Stimulated activated CD4-positive, alpha-beta T cell treated with anti-CD3 and anti-CD28 coated beads, Interleukin-1b, Interleukin-23, amount 100 ng/mL, for 4 hours (primary cell): ENCODE measurements at regions not wholly inside any gene's neighbourhood (a gene's known extent, or its start where the extent isn't known, plus 50 kb on each side); places are given as distances from the start of the nearest gene placed in this dataset.

ENCODE experiments used
- DNase-seq, 2 donors: peaks; one replicate each; pipeline ENCODE4 v3.0.0-alpha.2; 2020; ENCODE audit warnings: low read depth in 2 of 2

- no peak for DNase-seq
These were observed 160.2 kb upstream of the CPEB2 start for GRCh38 chr4:14841801-14842768.

DNA sequence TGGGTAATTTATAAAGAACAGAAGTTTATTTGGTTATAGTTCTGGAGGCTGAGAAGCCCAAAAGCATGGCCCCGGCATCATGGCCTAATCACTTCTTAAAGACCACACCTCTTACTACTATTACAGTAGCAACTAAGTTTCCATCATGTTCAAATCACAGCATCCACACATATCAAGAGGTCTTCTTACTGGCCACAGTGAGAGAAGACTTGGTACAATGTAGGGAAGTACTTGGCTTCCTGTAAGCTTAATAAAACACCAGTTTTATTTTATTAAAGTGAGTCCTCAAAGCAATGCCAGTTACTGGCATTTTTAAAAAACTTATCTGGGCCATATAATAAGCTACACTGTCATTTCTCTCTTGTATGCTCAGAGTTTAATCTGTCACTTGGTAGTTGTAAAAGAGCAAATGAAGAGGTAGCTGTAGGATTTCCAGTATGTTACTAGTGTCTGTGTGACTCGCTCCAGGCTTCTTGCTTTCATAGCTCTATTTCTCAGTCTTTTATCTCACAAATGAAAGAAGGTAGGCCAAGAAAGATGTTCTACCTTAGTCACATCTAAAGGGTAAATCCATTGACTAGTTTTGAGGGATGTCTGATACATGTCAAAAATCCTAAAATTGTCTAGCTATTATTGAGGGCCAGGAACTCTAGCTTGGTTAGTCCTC, 159.2 kb upstream of the CPEB2 start:
- no peak for DNase-seq

GRCh38 chr4:14844061-14844460, 158.2 kb upstream of the CPEB2 start:
- DNase-seq, result no peak

GRCh38 chr4:14848229-14848628, 154.1 kb upstream of the CPEB2 start:
- DNase-seq, result no peak

DNA sequence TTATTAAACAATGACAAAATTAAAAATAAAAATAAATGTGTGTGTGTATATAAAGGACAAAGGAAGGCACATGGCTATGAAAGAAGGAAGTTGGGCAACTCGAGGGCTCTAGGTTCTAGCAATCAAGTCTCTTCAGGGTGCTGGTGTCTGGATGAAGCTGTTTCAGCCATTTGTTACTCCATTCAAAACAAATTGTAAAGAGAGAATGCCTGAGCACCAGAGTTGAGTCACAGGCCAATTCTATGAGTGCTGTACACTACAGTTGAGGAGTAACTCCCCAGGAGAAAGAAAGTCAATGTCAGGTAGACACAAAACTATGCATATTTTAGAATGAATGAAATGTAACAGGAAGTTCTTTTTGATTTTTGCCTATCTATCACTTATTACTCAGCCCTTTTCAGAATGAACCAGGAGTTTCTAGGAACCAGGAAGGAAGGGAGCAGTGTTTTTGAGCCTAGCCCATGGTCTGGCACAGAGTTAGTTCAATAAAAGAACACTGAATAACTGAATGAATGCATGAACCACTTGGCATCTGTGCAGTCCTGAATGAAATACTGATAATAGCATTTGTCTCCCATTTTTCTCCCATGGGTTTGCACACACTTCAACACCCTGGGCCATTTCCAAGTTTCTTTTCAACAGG, 151.7 kb upstream of the CPEB2 start:
- DNase-seq, result no peak

DNA sequence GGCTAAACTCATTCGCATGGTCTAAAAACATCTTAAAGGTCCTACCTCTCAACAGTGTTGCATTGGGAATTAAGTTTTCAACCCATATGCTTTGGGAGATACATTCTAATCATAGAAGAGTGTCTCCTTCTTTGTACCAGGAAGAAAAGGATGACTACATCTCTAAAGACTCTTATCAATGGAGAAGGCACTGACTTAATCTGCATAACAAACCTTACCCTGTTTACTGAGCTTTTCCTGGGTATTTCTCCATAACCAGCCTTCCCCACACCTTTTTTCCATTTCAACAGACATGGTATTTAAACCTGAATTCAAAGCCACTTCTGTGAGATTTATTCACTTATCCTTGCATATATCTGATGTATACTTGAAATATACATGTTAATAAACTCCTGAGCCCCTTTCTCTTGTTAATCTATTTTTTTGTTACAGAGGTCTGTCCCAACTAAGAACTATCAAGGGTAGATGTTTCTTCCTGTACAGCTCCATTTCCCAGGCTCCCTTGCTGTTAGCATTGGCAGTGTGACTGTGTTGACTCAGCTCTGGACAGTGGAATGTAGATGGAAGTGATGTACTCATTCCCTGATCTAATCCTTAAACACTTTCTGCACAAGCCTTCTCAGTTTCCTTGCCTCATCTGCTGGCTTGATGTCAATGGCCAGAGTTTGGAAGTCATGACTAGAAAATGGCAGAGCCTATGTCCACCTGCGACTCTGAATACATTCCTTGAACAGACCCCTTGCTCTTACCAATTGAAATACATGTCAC, 148.9 kb upstream of the CPEB2 start:
- no peak for DNase-seq

DNA sequence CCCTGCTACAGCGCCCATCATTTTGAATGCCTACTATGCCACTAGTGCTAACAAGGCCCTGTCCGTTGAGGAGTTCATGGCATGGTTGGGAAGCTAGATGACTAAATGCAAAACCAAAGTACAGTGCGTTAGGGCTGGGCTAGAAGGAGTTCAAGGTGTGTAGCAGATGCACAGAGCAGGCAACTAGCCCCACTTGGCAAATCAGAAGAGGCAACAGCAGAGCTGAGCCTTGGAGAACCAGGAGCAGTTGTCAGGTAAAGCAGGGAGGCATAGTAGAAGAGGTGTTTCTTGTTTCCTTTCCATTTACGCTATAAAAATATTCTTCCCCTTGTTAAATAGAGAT, 146.6 kb upstream of the CPEB2 start:
- DNase-seq, result no peak

- DNase-seq, result peak; percentile 9 to 11
These were observed 146.0 kb upstream of the CPEB2 start for GRCh38 chr4:14856062-14856933.

- DNase-seq, result no peak
These were observed 145.4 kb upstream of the CPEB2 start for GRCh38 chr4:14856934-14857235.

- DNase-seq, result no peak
These were observed 144.8 kb upstream of the CPEB2 start for GRCh38 chr4:14857475-14857874.

- DNase-seq, result no peak
These were observed 144.3 kb upstream of the CPEB2 start for GRCh38 chr4:14857981-14858380.

DNA sequence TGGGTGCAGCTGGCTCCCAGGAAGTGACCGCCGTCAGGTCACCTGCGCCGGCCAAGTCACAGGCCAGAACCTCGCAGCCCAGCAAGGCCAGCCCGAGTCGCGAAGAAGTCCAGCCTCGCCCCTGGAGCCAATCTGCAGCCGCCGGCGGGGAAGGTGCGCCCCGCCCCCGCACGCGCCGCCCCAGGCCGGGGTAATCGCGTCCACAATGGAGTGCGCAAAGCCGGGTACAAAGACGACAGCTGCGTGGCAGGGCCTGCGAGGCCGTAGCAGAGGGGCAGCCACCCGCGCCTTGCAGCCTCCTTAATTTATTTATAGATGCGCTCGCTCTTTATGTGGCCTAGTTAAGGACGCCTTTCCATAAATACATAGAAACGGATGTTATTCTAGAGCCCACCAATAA, 139.4 kb upstream of the CPEB2 start:
- DNase-seq, result no peak

- no peak for DNase-seq
These were observed 138.6 kb upstream of the CPEB2 start for GRCh38 chr4:14863418-14864364.

DNA sequence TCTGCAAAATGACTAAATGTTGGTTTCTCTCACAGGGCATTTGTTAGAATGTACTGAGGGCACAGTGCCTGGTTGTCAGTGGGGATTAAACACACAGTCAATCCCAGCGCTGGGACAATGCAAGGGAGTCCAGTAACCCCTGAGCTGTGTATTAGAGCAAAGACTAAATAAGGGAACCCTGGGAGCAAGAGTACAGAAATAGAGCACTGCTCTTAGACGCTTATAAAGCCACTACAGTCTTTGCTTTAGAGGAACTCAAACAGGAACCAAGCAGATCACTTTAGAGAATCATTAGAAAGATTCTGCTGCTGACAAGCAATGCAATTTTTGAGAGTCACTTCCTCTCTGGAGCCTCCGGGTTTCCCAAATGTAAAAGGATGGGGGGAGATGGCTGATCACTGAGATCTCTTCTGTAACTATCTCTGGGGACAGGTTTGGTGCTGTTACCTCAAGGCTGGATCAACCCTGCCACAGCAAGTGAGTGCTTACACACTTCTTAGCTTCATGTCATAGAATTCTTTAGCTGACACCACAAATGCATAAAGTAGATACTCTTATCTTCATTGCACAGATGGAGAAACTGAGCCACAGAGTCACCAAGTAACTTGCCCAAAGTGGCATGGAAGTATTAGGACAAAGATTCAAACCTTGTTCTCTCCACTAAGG, 137.8 kb upstream of the CPEB2 start:
- no peak for DNase-seq

DNA sequence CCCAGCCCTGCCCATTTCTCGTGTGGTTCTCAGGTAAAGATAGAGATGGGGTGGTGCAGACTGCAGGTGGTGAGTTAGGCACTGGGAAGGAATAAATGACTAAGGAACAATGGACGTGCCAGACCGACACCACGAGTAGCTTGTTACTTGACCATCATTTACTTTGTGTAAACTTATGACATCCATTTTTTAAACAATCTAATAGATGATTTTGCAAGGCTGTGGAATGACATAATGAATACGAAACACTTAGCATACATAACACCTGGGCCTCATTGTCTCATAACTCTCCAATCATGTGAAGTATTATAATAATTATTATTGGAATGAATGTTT, 137.3 kb upstream of the CPEB2 start:
- DNase-seq, result no peak

DNA sequence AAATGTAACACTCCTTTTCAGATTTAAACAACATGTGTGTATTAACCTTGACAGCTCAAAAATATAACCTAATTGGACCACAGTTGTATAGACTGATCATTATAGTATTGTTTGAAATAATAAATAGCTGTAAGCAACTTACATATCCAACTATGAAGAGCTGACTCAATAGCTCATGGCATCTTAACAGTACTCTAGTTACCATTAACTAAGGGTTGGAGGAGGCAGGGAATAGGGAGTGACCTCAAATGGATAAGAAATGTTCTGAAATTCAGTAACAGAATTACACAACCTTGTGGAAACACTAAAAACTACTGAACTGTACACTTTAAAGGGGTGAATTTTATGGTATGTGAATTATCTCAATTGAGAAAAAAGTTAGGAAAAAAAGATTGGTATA, 136.5 kb upstream of the CPEB2 start:
- no peak for DNase-seq

DNA sequence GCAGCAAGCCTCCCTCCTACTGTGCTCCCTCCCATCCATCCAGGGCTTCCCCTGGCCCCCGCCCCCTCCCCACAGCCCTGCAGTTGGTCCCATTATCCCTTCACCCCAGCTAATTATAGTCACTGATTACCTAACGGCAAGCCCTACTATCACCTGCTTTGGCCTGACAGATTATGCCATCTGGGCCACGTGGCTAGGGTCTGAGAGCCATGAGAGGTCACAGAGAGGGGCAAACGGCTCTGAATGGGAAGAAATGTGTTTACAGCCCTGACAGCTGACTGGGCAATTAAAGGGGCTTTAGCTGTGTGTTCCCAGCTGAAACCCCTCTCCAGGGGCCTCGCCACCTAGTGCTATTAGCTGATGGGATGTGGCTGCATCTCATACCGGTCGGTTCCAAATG, 134.4 kb upstream of the CPEB2 start:
- no peak for DNase-seq

DNA sequence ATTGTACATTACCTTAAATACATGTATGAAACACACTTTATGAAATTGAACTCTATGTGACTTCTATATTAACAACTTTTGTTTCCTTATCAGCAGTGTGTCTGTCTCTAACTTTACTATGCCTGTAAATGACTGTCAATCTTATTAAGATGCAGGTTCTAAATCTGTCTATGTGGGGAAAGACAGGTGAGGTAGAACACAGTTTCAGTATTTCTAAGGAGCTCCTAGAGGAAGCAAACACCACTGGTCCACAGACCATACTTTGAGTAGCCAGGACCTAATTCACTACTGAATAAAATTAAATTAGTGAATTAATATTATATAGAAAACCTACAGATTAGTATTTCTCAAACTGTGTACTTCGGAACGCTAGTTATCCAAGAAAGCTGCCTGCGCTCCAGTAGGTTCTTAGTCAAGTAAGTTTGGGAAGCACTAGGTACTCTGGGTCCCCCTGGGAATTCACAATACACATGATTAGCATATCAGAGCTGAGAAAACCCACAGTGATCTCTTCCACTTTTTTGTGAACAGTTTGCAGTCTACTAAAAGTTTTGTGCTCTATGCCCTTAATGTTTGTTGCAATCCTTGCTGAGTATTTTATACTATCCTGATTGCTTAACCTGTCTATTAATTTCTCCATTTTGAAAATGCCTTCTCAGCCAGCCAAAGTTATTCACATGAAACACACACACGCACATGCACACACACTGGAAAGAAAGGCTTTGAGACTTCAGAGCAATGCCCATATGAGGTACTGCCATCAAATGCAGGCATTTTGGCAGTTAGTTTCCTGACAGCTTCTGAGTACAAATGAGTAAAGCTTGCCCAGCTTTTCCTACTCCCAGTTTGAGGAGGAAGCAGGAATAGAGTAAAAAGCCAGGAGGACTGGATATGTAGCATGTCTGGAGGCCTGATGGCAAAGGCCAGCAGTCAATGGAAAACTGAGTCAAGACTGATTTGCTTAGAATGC, 133.6 kb upstream of the CPEB2 start:
- no peak for DNase-seq
